Small intestine (tissue), 7 donors: ENCODE measurements at regions not wholly inside any gene's neighbourhood (a gene's known extent, or its start where the extent isn't known, plus 50 kb on each side); places are given as distances from the start of the nearest gene placed in this dataset.
A peak's percentile ranks its signal among the peaks of the same experiment; 100 is the strongest.

Experiments used
- DNase-seq, 2 donors: peaks; one replicate each; pipeline versions ENCODE4 v3.0.0 to v3.0.0-alpha.2; 2013
- FAIRE-seq: peaks from 2 replicates; lab custom pipeline; 2012; peaks lifted over from hg19 to GRCh38; lab: Jason Lieb, UNC
- H3K27ac ChIP-seq, 3 donors: one replicate each; pipeline ENCODE4 v1.5.1; 2013; ENCODE audit warnings: low read length in 2 of 3, mild to moderate bottlenecking in 2 of 3, control low read depth in 1 of 3, inconsistent platforms in 1 of 3, low read depth in 1 of 3, moderate library complexity in 1 of 3
- H3K27me3 ChIP-seq, 3 donors: one replicate each; pipeline ENCODE4 v1.6.1; 2013; ENCODE audit warnings: low read length in 3 of 3, inconsistent platforms in 1 of 3; ENCODE audit not compliant: control insufficient read depth in 3 of 3, insufficient read depth in 3 of 3
- H3K36me3 ChIP-seq, 3 donors: one replicate each; pipeline ENCODE4 v1.6.1; 2013; ENCODE audit warnings: low read length in 3 of 3, inconsistent platforms in 1 of 3, low read depth in 1 of 3, mild to moderate bottlenecking in 1 of 3, moderate library complexity in 1 of 3; ENCODE audit not compliant: control insufficient read depth in 3 of 3, insufficient read depth in 2 of 3
- H3K4me1 ChIP-seq, 3 donors: one replicate each; pipeline ENCODE4 v1.6.1; 2013; ENCODE audit warnings: low read length in 2 of 3, inconsistent platforms in 1 of 3, low read depth in 1 of 3, mild to moderate bottlenecking in 1 of 3, moderate library complexity in 1 of 3; ENCODE audit not compliant: control insufficient read depth in 3 of 3, insufficient read depth in 2 of 3
- H3K4me3 ChIP-seq, 3 donors: one replicate each; pipeline ENCODE4 v1.5.1; 2013; ENCODE audit warnings: low read length in 3 of 3, control low read depth in 1 of 3, inconsistent platforms in 1 of 3, low read depth in 1 of 3, mild to moderate bottlenecking in 1 of 3, moderate library complexity in 1 of 3
- H3K9me3 ChIP-seq, 2 donors: one replicate each; pipeline ENCODE4 v1.6.1; 2013; ENCODE audit warnings: low read depth in 1 of 2, low read length in 1 of 2; ENCODE audit not compliant: control insufficient read depth in 2 of 2, insufficient read depth in 1 of 2
- WGBS, 3 donors: extraction: QIAGEN DNeasy Blood & Tissue Kit; methylation state at CpG; one replicate each; pipeline ENCODE4 v1.1.7; 2013; 5-methylcytosine and 5-hydroxymethylcytosine counted together
- donor health status: healthy with polysubstance abuse.
- donor health status: control.
- donor health status: control.
- donor health status: Bipolar disorder and iron deficiency.
- donor health status: healthy.

GRCh38 chr15:70602834-70603560 lies 160.4 kb downstream of the UACA start:
- 78 to 82% (median 80%) methylated on average over 12 of the region's 12 CpGs for WGBS, 3 donors
- H3K4me1 ChIP-seq = peaks cover 0 to 10% (median 4%) of the 10 kb centered on the region in 3 donors
- no peak overlapping the region for H3K4me3 ChIP-seq
- DNase-seq (no peak), FAIRE-seq (no peak)
- H3K27me3 ChIP-seq = no peaks in the 10 kb centered on the region
- H3K36me3 ChIP-seq = no peaks in the 10 kb centered on the region
- H3K9me3 ChIP-seq = no peaks in the 10 kb centered on the region
- H3K27ac ChIP-seq = no peak overlapping the region

GRCh38 chr15:70602281-70602680 lies 161.1 kb downstream of the UACA start:
- H3K4me1 ChIP-seq = peaks cover 0 to 10% (median 4%) of the 10 kb centered on the region in 3 donors
- no peak overlapping the region for H3K4me3 ChIP-seq
- 87 to 91% (median 90%) methylated on average over 4 of the region's 4 CpGs for WGBS, 3 donors
- DNase-seq (no peak), FAIRE-seq (no peak)
- no peaks in the 10 kb centered on the region for H3K9me3 ChIP-seq
- peaks cover 0 to under 1% (median 0%) of the 10 kb centered on the region in 3 donors for H3K36me3 ChIP-seq
- H3K27me3 ChIP-seq = no peaks in the 10 kb centered on the region
- no peak overlapping the region for H3K27ac ChIP-seq

GRCh38 chr15:70597945-70598344 lies 165.4 kb downstream of the UACA start:
- no peaks in the 10 kb centered on the region for H3K4me1 ChIP-seq
- DNase-seq = no peak
- 94 to 98% (median 98%) methylated on average over 3 of the region's 3 CpGs for WGBS, 3 donors
- no peak overlapping the region for H3K4me3 ChIP-seq
- no peak overlapping the region for H3K27ac ChIP-seq
- no peaks in the 10 kb centered on the region for H3K27me3 ChIP-seq
- peaks cover 0 to 3% (median 0%) of the 10 kb centered on the region in 3 donors for H3K36me3 ChIP-seq
- no peaks in the 10 kb centered on the region for H3K9me3 ChIP-seq
- FAIRE-seq = no peak

- WGBS, 3 donors = 69 to 74% (median 73%) methylated on average over 5 of the region's 5 CpGs
- no peaks in the 10 kb centered on the region for H3K4me1 ChIP-seq
- DNase-seq = no peak
- peaks cover 0 to 4% of the 10 kb centered on the region in 2 donors for H3K9me3 ChIP-seq
- no peak overlapping the region for H3K4me3 ChIP-seq
- H3K27ac ChIP-seq = no peak overlapping the region
- FAIRE-seq = no peak
- no peaks in the 10 kb centered on the region for H3K27me3 ChIP-seq
- H3K36me3 ChIP-seq = peaks cover 0 to 3% (median 0%) of the 10 kb centered on the region in 3 donors
Observed at GRCh38 chr15:70597056-70597603, 166.2 kb downstream of the UACA start.

- H3K9me3 ChIP-seq = peaks cover 0 to 7% of the 10 kb centered on the region in 2 donors
- H3K27me3 ChIP-seq = no peaks in the 10 kb centered on the region
- H3K27ac ChIP-seq = no peak overlapping the region
- FAIRE-seq (no peak), DNase-seq (peak; percentile 49 to 91)
- H3K4me3 ChIP-seq = no peak overlapping the region
- WGBS, 3 donors = 90 to 97% (median 96%) methylated on average over 2 of the region's 2 CpGs
- peaks cover 0 to 3% (median 0%) of the 10 kb centered on the region in 3 donors for H3K36me3 ChIP-seq
- no peaks in the 10 kb centered on the region for H3K4me1 ChIP-seq
Observed at GRCh38 chr15:70596354-70597055, 166.9 kb downstream of the UACA start.

- peaks cover 0 to 3% (median 0%) of the 10 kb centered on the region in 3 donors for H3K36me3 ChIP-seq
- no peaks in the 10 kb centered on the region for H3K27me3 ChIP-seq
- H3K9me3 ChIP-seq = peaks cover 0 to 9% of the 10 kb centered on the region in 2 donors
- no peak overlapping the region for H3K4me3 ChIP-seq
- FAIRE-seq (peak; percentile 61), DNase-seq (no peak)
- H3K27ac ChIP-seq = no peak overlapping the region
- no peaks in the 10 kb centered on the region for H3K4me1 ChIP-seq
Observed at GRCh38 chr15:70593795-70594194, 169.6 kb downstream of the UACA start.

GRCh38 chr15:70589728-70590127 lies 173.6 kb downstream of the UACA start:
- peaks cover 0 to 10% (median 0%) of the 10 kb centered on the region in 3 donors for H3K27me3 ChIP-seq
- no peak for FAIRE-seq
- no peaks in the 10 kb centered on the region for H3K36me3 ChIP-seq
- H3K4me1 ChIP-seq = no peaks in the 10 kb centered on the region
- no peak overlapping the region for H3K27ac ChIP-seq
- WGBS, 3 donors = 57 to 67% (median 59%) methylated on average over 4 of the region's 4 CpGs
- H3K9me3 ChIP-seq = peaks cover 0 to 16% of the 10 kb centered on the region in 2 donors
- no peak overlapping the region for H3K4me3 ChIP-seq
- no peak for DNase-seq

- H3K9me3 ChIP-seq = peaks cover 0 to 16% of the 10 kb centered on the region in 2 donors
- DNase-seq (no peak), FAIRE-seq (no peak)
- no peaks in the 10 kb centered on the region for H3K36me3 ChIP-seq
- H3K27me3 ChIP-seq = peaks cover 0 to 12% (median 0%) of the 10 kb centered on the region in 3 donors
- H3K4me1 ChIP-seq = peaks cover 0 to 3% (median 0%) of the 10 kb centered on the region in 3 donors
- H3K27ac ChIP-seq = no peak overlapping the region
- H3K4me3 ChIP-seq = no peak overlapping the region
Observed at GRCh38 chr15:70589221-70589620, 174.1 kb downstream of the UACA start.
